ENCODE measurements at regions not wholly inside any gene's neighbourhood (a gene's known extent, or its start where the extent isn't known, plus 50 kb on each side); places are given as distances from the start of the nearest gene placed in this dataset.
A peak's percentile ranks its signal among the peaks of the same experiment; 100 is the strongest.

GRCh38 chr1:82240571-82240970 lies 439.8 kb downstream of the ADGRL2 start:
- no peak overlapping the region for H3K18ac ChIP-seq (ENCODE audit: low read length)
- H3K36me3 ChIP-seq (ENCODE audit: control insufficient read depth in 1 of 2, insufficient read depth in 2 of 2, low read length in 2 of 2), result no peaks in the 10 kb centered on the region
- H3K14ac ChIP-seq (ENCODE audit: low read length), result no peak overlapping the region
- WGBS (ENCODE audit: extremely low coverage, insufficient coverage, insufficient read length), result no CpG with 5 or more reads among the region's 3 CpGs
- H3K27ac ChIP-seq (ENCODE audit: low read depth, low read length), result no peak overlapping the region
- no peaks in the 10 kb centered on the region for H3K27me3 ChIP-seq (ENCODE audit: insufficient read depth, low read length)
- no peak overlapping the region for H3K4me3 ChIP-seq (ENCODE audit: low read depth, low read length)
- peaks cover 2% of the 10 kb centered on the region for H3K79me1 ChIP-seq (ENCODE audit: low read length)
- H3K23ac ChIP-seq (ENCODE audit: low read length), result no peak overlapping the region
- H2BK12ac ChIP-seq (ENCODE audit: low read length), result no peak overlapping the region
- H2BK5ac ChIP-seq (ENCODE audit: low read depth, low read length, poor library complexity), result no peak overlapping the region
- no peak overlapping the region for H4K8ac ChIP-seq (ENCODE audit: low read depth, low read length)
- no peak overlapping the region for H2AFZ ChIP-seq (ENCODE audit: insufficient read depth, low read length, poor library complexity)
- no peak overlapping the region for H2BK120ac ChIP-seq (ENCODE audit: insufficient read depth, low read length, poor library complexity)
- no peaks in the 10 kb centered on the region for H3K79me2 ChIP-seq (ENCODE audit: control insufficient read depth, insufficient read depth, low read length, poor library complexity)
- DNase-seq, result no peak
- H2AK5ac ChIP-seq (ENCODE audit: low read length), result no peak overlapping the region
- H4K91ac ChIP-seq (ENCODE audit: low read depth, low read length), result no peak overlapping the region
- no peaks in the 10 kb centered on the region for H3K4me1 ChIP-seq (ENCODE audit: control insufficient read depth in 1 of 2, insufficient read depth in 2 of 2, low read length in 2 of 2)
- H3K4ac ChIP-seq (ENCODE audit: low read depth, low read length), result no peak overlapping the region
- no peak overlapping the region for H3K4me2 ChIP-seq (ENCODE audit: low read length)
- no peak overlapping the region for H4K12ac ChIP-seq (ENCODE audit: low read depth, low read length)
- no peaks in the 10 kb centered on the region for H3K9me3 ChIP-seq (ENCODE audit: insufficient read depth, low read depth, low read length)
- no peak overlapping the region for H3K9ac ChIP-seq (ENCODE audit: low read length)

GRCh38 chr1:82230667-82231066 lies 429.9 kb downstream of the ADGRL2 start:
- Histone ChIP-seq H3K79me1 (ENCODE audit: low read length) (no peaks in the 10 kb centered on the region), H4K91ac (ENCODE audit: low read depth, low read length) (no peak overlapping the region), H3K9me3 (ENCODE audit: insufficient read depth, low read depth, low read length) (no peaks in the 10 kb centered on the region), H3K4me1 (ENCODE audit: control insufficient read depth in 1 of 2, insufficient read depth in 2 of 2, low read length in 2 of 2) (no peaks in the 10 kb centered on the region), H4K8ac (ENCODE audit: low read depth, low read length) (no peak overlapping the region), H3K4me3 (ENCODE audit: low read depth, low read length) (no peak overlapping the region), H2AK5ac (ENCODE audit: low read length) (no peak overlapping the region), H2BK120ac (ENCODE audit: insufficient read depth, low read length, poor library complexity) (no peak overlapping the region), H3K23ac (ENCODE audit: low read length) (no peak overlapping the region), H3K4ac (ENCODE audit: low read depth, low read length) (no peak overlapping the region), H3K18ac (ENCODE audit: low read length) (no peak overlapping the region), H2BK5ac (ENCODE audit: low read depth, low read length, poor library complexity) (no peak overlapping the region), H3K9ac (ENCODE audit: low read length) (no peak overlapping the region), H3K27me3 (ENCODE audit: insufficient read depth, low read length) (no peaks in the 10 kb centered on the region), H4K12ac (ENCODE audit: low read depth, low read length) (no peak overlapping the region), H3K14ac (ENCODE audit: low read length) (no peak overlapping the region), H3K36me3 (ENCODE audit: control insufficient read depth in 1 of 2, insufficient read depth in 2 of 2, low read length in 2 of 2) (no peaks in the 10 kb centered on the region), H2BK12ac (ENCODE audit: low read length) (no peak overlapping the region), H3K4me2 (ENCODE audit: low read length) (no peak overlapping the region), H3K27ac (ENCODE audit: low read depth, low read length) (no peak overlapping the region), H3K79me2 (ENCODE audit: control insufficient read depth, insufficient read depth, low read length, poor library complexity) (no peaks in the 10 kb centered on the region), H2AFZ (ENCODE audit: insufficient read depth, low read length, poor library complexity) (no peak overlapping the region)
- DNase-seq, result no peak
- WGBS (ENCODE audit: extremely low coverage, insufficient coverage, insufficient read length), result no CpG with 5 or more reads among the region's 4 CpGs

- Histone ChIP-seq H3K79me2 (ENCODE audit: control insufficient read depth, insufficient read depth, low read length, poor library complexity) (no peaks in the 10 kb centered on the region), H3K9me3 (ENCODE audit: insufficient read depth, low read depth, low read length) (no peaks in the 10 kb centered on the region), H4K91ac (ENCODE audit: low read depth, low read length) (no peak overlapping the region), H3K9ac (ENCODE audit: low read length) (no peak overlapping the region), H3K79me1 (ENCODE audit: low read length) (no peaks in the 10 kb centered on the region), H3K14ac (ENCODE audit: low read length) (no peak overlapping the region), H2AFZ (ENCODE audit: insufficient read depth, low read length, poor library complexity) (no peak overlapping the region), H2BK5ac (ENCODE audit: low read depth, low read length, poor library complexity) (no peak overlapping the region), H4K12ac (ENCODE audit: low read depth, low read length) (no peak overlapping the region), H4K8ac (ENCODE audit: low read depth, low read length) (no peak overlapping the region), H3K36me3 (ENCODE audit: control insufficient read depth in 1 of 2, insufficient read depth in 2 of 2, low read length in 2 of 2) (no peaks in the 10 kb centered on the region), H3K4me2 (ENCODE audit: low read length) (no peak overlapping the region), H2AK5ac (ENCODE audit: low read length) (no peak overlapping the region), H2BK12ac (ENCODE audit: low read length) (peak overlapping the region; percentile 40), H3K27me3 (ENCODE audit: insufficient read depth, low read length) (no peaks in the 10 kb centered on the region), H3K27ac (ENCODE audit: low read depth, low read length) (no peak overlapping the region), H3K4me3 (ENCODE audit: low read depth, low read length) (no peak overlapping the region), H3K18ac (ENCODE audit: low read length) (no peak overlapping the region), H2BK120ac (ENCODE audit: insufficient read depth, low read length, poor library complexity) (no peak overlapping the region), H3K23ac (ENCODE audit: low read length) (no peak overlapping the region), H3K4me1 (ENCODE audit: control insufficient read depth in 1 of 2, insufficient read depth in 2 of 2, low read length in 2 of 2) (no peaks in the 10 kb centered on the region), H3K4ac (ENCODE audit: low read depth, low read length) (no peak overlapping the region)
- no CpG with 5 or more reads among the region's 3 CpGs for WGBS (ENCODE audit: extremely low coverage, insufficient coverage, insufficient read length)
- peak in 1 of 2 donors; percentile 1 for DNase-seq
Observed at GRCh38 chr1:82227306-82228095, 426.8 kb downstream of the ADGRL2 start.

- DNase-seq, result no peak
- no peak overlapping the region for H3K4me3 ChIP-seq (ENCODE audit: low read depth, low read length)
- H3K23ac ChIP-seq (ENCODE audit: low read length), result no peak overlapping the region
- no peak overlapping the region for H3K14ac ChIP-seq (ENCODE audit: low read length)
- H3K4me1 ChIP-seq (ENCODE audit: control insufficient read depth in 1 of 2, insufficient read depth in 2 of 2, low read length in 2 of 2), result no peaks in the 10 kb centered on the region
- no peaks in the 10 kb centered on the region for H3K36me3 ChIP-seq (ENCODE audit: control insufficient read depth in 1 of 2, insufficient read depth in 2 of 2, low read length in 2 of 2)
- no peaks in the 10 kb centered on the region for H3K79me1 ChIP-seq (ENCODE audit: low read length)
- no CpG with 5 or more reads among the region's 1 CpG for WGBS (ENCODE audit: extremely low coverage, insufficient coverage, insufficient read length)
- no peak overlapping the region for H2BK120ac ChIP-seq (ENCODE audit: insufficient read depth, low read length, poor library complexity)
- H3K27me3 ChIP-seq (ENCODE audit: insufficient read depth, low read length), result no peaks in the 10 kb centered on the region
- H2BK5ac ChIP-seq (ENCODE audit: low read depth, low read length, poor library complexity), result no peak overlapping the region
- no peak overlapping the region for H3K9ac ChIP-seq (ENCODE audit: low read length)
- no peak overlapping the region for H4K12ac ChIP-seq (ENCODE audit: low read depth, low read length)
- no peak overlapping the region for H2AK5ac ChIP-seq (ENCODE audit: low read length)
- no peak overlapping the region for H3K4ac ChIP-seq (ENCODE audit: low read depth, low read length)
- H3K4me2 ChIP-seq (ENCODE audit: low read length), result no peak overlapping the region
- H2AFZ ChIP-seq (ENCODE audit: insufficient read depth, low read length, poor library complexity), result no peak overlapping the region
- no peaks in the 10 kb centered on the region for H3K79me2 ChIP-seq (ENCODE audit: control insufficient read depth, insufficient read depth, low read length, poor library complexity)
- H3K27ac ChIP-seq (ENCODE audit: low read depth, low read length), result no peak overlapping the region
- H2BK12ac ChIP-seq (ENCODE audit: low read length), result no peak overlapping the region
- no peak overlapping the region for H3K18ac ChIP-seq (ENCODE audit: low read length)
- H4K91ac ChIP-seq (ENCODE audit: low read depth, low read length), result no peak overlapping the region
- no peaks in the 10 kb centered on the region for H3K9me3 ChIP-seq (ENCODE audit: insufficient read depth, low read depth, low read length)
- no peak overlapping the region for H4K8ac ChIP-seq (ENCODE audit: low read depth, low read length)
Observed at GRCh38 chr1:82226186-82226505, 425.4 kb downstream of the ADGRL2 start.
